Heart left ventricle (tissue), 13 donors: ENCODE measurements at regions not wholly inside any gene's neighbourhood (a gene's known extent, or its start where the extent isn't known, plus 50 kb on each side); places are given as distances from the start of the nearest gene placed in this dataset.

Experiments
- CTCF ChIP-seq, 12 donors: fragments of 200-600 bp; sonication (generic) in 4 of 12; IDR thresholded peaks; one replicate each; pipeline versions ENCODE4 v1.5.0 to v1.8.0; 2018 to 2022; ENCODE audit warnings: antibody characterized with exemption in 12 of 12, mild to moderate bottlenecking in 5 of 12
- POLR2A ChIP-seq, 2 donors: fragments of 450-650 bp; IDR thresholded peaks; one replicate each; pipeline ENCODE4 v1.6.1; 2017; ENCODE audit warnings: antibody characterized with exemption in 2 of 2, mild to moderate bottlenecking in 2 of 2, moderate library complexity in 2 of 2
- donor health status: ischemic (EF 13 %, LVEDD 7.1; RV severe dilation, severe dysfunction).
- donor health status: DM: no; HTN: yes; CAD: no.
- donor health status: DM: no; HTN: no; CAD: no.
- donor health status: ischemic (EF 25% LVEDD 6.9; RV normal size, moderate dysfunction).
- donor health status: ischemic (EF 25% LVEDD 5.7; RV mildly dilated, moderate dysfunction).
- donor health status: ischemic (EF 35%, LVEDD 5.7; RV mildly dilated, moderate dysfunction).
- donor health status: nonischemic (EF 11% LVEDD 7.7; RV severe dilation, severe dysfunction).
- donor health status: DM: yes; HTN: yes; CAD: no.
- donor health status: PGD.
- donor health status: ischemic (EF 29% LVEDD 5.4; RV normal size, mild dysfunction).
- donor health status: nonischemic (EF 23%, LVEDD 6.1; RV moderate dilation, normal function).

- no peak for TF ChIP-seq POLR2A (IDR thresholded peaks at IDR 0.05)
- TF ChIP-seq CTCF (IDR thresholded peaks at IDR 0.05) = no peak
Measured at GRCh38 chr20:52470561-52470960, 279.0 kb upstream of the ZFP64 start.
